ENCODE measurements at regions not wholly inside any gene's neighbourhood (a gene's known extent, or its start where the extent isn't known, plus 50 kb on each side); places are given as distances from the start of the nearest gene placed in this dataset.

DNA sequence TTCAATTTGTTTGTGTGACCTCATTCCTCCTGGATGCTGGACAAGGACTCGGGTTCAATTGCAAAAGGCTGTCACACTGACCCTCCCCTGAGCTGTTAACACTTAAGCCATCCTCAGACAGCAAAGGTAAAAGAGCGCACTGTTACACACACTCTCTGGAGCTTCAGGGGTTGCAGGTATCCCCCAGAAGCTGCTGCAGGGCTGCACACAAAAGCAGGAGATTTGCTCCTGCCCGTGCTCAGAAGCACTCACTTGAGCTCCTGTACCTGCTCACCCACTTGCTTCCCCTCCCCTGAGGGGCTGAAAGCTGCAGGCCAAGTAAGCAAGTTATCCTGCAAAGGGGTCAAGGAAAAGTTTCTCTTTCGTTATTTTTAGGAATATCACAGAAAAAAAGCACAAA, 886.2 kb upstream of the ZWINT start:
- Histone ChIP-seq H3K4me1 (ENCODE audit: insufficient read depth, low read length) (no peaks in the 10 kb centered on the region), H3K4me3 (ENCODE audit: low read length) (no peak overlapping the region), H3K9me3 (ENCODE audit: control insufficient read depth in 1 of 2, insufficient read depth in 1 of 2, low read length in 2 of 2) (peaks cover 0 to 13% of the 10 kb centered on the region in 2 experiments), H3K36me3 (ENCODE audit: insufficient read depth, low read length) (no peaks in the 10 kb centered on the region), H3K27me3 (ENCODE audit: control insufficient read depth in 1 of 2, insufficient read depth in 2 of 2, low read length in 2 of 2) (no peaks in the 10 kb centered on the region), H3K27ac (ENCODE audit: low read depth in 1 of 2, low read length in 2 of 2) (no peak overlapping the region)
- ChIA-PET CTCF (no interaction called here), POLR2A (no interaction called here)
- H3K36me3 Mint-ChIP-seq (ENCODE audit: low read depth): no peaks in the 10 kb centered on the region
- no peak for ATAC-seq (ENCODE audit: poor library complexity)
- H3K27me3 Mint-ChIP-seq: no peaks in the 10 kb centered on the region
- H3K27ac Mint-ChIP-seq: no peak overlapping the region
- TF ChIP-seq, protein P1, sequence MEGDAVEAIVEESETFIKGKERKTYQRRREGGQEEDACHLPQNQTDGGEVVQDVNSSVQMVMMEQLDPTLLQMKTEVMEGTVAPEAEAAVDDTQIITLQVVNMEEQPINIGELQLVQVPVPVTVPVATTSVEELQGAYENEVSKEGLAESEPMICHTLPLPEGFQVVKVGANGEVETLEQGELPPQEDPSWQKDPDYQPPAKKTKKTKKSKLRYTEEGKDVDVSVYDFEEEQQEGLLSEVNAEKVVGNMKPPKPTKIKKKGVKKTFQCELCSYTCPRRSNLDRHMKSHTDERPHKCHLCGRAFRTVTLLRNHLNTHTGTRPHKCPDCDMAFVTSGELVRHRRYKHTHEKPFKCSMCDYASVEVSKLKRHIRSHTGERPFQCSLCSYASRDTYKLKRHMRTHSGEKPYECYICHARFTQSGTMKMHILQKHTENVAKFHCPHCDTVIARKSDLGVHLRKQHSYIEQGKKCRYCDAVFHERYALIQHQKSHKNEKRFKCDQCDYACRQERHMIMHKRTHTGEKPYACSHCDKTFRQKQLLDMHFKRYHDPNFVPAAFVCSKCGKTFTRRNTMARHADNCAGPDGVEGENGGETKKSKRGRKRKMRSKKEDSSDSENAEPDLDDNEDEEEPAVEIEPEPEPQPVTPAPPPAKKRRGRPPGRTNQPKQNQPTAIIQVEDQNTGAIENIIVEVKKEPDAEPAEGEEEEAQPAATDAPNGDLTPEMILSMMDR (IDR thresholded peaks at IDR 0.05): no peak
- H3K4me1 Mint-ChIP-seq (ENCODE audit: low read depth): no peaks in the 10 kb centered on the region
- no peaks in the 10 kb centered on the region for H3K9me3 Mint-ChIP-seq
- H3K4me3 Mint-ChIP-seq: no peak overlapping the region
- intact Hi-C loops (cut with DNase I, micrococcal nuclease): no loop called here
- DNase-seq: no peak

DNA sequence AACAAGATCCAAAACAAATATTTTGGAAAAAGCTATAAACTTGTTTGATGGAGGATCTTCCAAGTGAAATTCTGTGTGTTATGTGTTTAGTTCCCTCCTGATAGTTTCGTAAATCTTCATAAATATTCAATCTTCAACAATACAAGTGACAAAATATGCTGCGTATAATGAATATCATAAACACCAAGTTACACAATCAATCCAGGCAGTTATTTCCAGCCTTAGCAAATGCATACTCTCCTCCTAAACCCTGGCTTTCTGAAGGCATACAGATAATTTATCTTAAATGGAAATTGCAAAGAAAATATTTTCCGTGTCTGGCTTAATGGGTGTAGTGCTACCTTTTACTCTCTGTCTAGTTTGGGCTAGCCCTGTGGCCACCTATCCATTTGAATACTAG, 864.9 kb upstream of the ZWINT start:
- no peaks in the 10 kb centered on the region for H3K4me1 ChIP-seq (ENCODE audit: insufficient read depth, low read length)
- TF ChIP-seq, protein P1 (IDR thresholded peaks at IDR 0.05): no peak
- DNase-seq: no peak
- no peak overlapping the region for H3K4me3 Mint-ChIP-seq
- H3K27me3 Mint-ChIP-seq: no peaks in the 10 kb centered on the region
- no peaks in the 10 kb centered on the region for H3K36me3 Mint-ChIP-seq (ENCODE audit: low read depth)
- no peaks in the 10 kb centered on the region for H3K4me1 Mint-ChIP-seq (ENCODE audit: low read depth)
- H3K27me3 ChIP-seq (ENCODE audit: control insufficient read depth in 1 of 2, insufficient read depth in 2 of 2, low read length in 2 of 2): no peaks in the 10 kb centered on the region
- CTCF ChIA-PET: no interaction called here
- H3K9me3 Mint-ChIP-seq: peaks cover 14% of the 10 kb centered on the region
- no peak overlapping the region for H3K27ac ChIP-seq (ENCODE audit: low read depth in 1 of 2, low read length in 2 of 2)
- no peak for ATAC-seq (ENCODE audit: poor library complexity)
- no peak overlapping the region for H3K4me3 ChIP-seq (ENCODE audit: low read length)
- no peaks in the 10 kb centered on the region for H3K36me3 ChIP-seq (ENCODE audit: insufficient read depth, low read length)
- POLR2A ChIA-PET: no interaction called here
- intact Hi-C loops (cut with DNase I, micrococcal nuclease): no loop called here
- H3K27ac Mint-ChIP-seq: no peak overlapping the region
- peaks cover under 1 to 3% of the 10 kb centered on the region in 2 experiments for H3K9me3 ChIP-seq (ENCODE audit: control insufficient read depth in 1 of 2, insufficient read depth in 1 of 2, low read length in 2 of 2)

DNA sequence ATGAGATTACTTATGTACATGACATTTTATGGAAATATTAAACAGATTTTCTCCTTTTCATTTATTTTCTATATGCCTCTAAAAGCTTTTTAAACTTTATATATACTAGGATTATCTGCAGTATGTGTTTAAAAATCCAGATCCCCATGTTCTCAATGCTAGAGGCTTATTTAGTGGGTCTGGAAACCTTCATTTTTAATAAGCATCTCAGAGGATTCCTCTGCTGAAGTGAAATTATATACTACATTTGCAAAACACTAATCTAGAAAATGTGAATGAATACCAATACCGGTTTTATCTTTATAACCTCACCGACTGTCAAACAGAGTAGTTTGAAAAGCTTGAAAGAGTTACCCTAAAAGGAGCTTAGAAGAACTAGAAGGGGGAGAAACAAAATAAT, 863.8 kb upstream of the ZWINT start:
- peaks cover 13% of the 10 kb centered on the region for H3K9me3 Mint-ChIP-seq
- Histone ChIP-seq H3K4me1 (ENCODE audit: insufficient read depth, low read length) (no peaks in the 10 kb centered on the region), H3K27me3 (ENCODE audit: control insufficient read depth in 1 of 2, insufficient read depth in 2 of 2, low read length in 2 of 2) (no peaks in the 10 kb centered on the region), H3K27ac (ENCODE audit: low read depth in 1 of 2, low read length in 2 of 2) (no peak overlapping the region), H3K9me3 (ENCODE audit: control insufficient read depth in 1 of 2, insufficient read depth in 1 of 2, low read length in 2 of 2) (no peaks in the 10 kb centered on the region), H3K36me3 (ENCODE audit: insufficient read depth, low read length) (no peaks in the 10 kb centered on the region), H3K4me3 (ENCODE audit: low read length) (no peak overlapping the region)
- TF ChIP-seq, protein P1 (IDR thresholded peaks at IDR 0.05): no peak
- H3K4me1 Mint-ChIP-seq (ENCODE audit: low read depth): no peaks in the 10 kb centered on the region
- H3K27me3 Mint-ChIP-seq: no peaks in the 10 kb centered on the region
- no peak overlapping the region for H3K4me3 Mint-ChIP-seq
- ATAC-seq (ENCODE audit: poor library complexity) (no peak), DNase-seq (no peak)
- POLR2A ChIA-PET: no interaction called here
- CTCF ChIA-PET: no interaction called here
- H3K27ac Mint-ChIP-seq: no peak overlapping the region
- intact Hi-C loops (cut with DNase I, micrococcal nuclease): no loop called here
- no peaks in the 10 kb centered on the region for H3K36me3 Mint-ChIP-seq (ENCODE audit: low read depth)

Data from CD4-positive, alpha-beta T cell (primary cell).